ENCODE measurements at regions not wholly inside any gene's neighbourhood (a gene's known extent, or its start where the extent isn't known, plus 50 kb on each side); places are given as distances from the start of the nearest gene placed in this dataset.

GRCh38 chr9:82761027-82761426 lies 301.9 kb downstream of the RASEF start:
- H4K5ac ChIP-seq (ENCODE audit: insufficient read length, low read depth, low read length) = no peak overlapping the region
- no peak overlapping the region for H2BK120ac ChIP-seq (ENCODE audit: low read depth, low read length, poor library complexity, severe bottlenecking)
- no peak overlapping the region for H3K56ac ChIP-seq (ENCODE audit: insufficient read length, low read depth, low read length)
- H3K27me3 ChIP-seq (ENCODE audit: insufficient read depth, low read length) = no peaks in the 10 kb centered on the region
- H2AFZ ChIP-seq (ENCODE audit: low read length) = no peak overlapping the region
- H3K9ac ChIP-seq (ENCODE audit: extremely low read depth, insufficient read length, low read length) = no peak overlapping the region
- no CpG with 5 or more reads among the region's 1 CpG for WGBS (ENCODE audit: extremely low coverage, insufficient read length, low lambda C conversion rate)
- TF ChIP-seq CTCF (conservative IDR thresholded peaks at IDR 0.05) = no peak
- H3K4me1 ChIP-seq (ENCODE audit: insufficient read depth, low read length) = 0 out of 2 replicates have a peak, but pooled peaks cover 4% of the 10 kb centered on the region
- H2AK5ac ChIP-seq (ENCODE audit: insufficient read length, low read length) = no peak overlapping the region
- H3K14ac ChIP-seq (ENCODE audit: insufficient read depth, low read length) = no peak overlapping the region
- H2BK5ac ChIP-seq (ENCODE audit: insufficient read length, low read length) = no peak overlapping the region
- H3K27ac ChIP-seq (ENCODE audit: insufficient read length, low read depth, low read length) = no peak overlapping the region
- DNase-seq = no peak
- no peak overlapping the region for H3K4ac ChIP-seq (ENCODE audit: low read depth, low read length)
- Mint-ChIP-seq H3K4me3 (no peak overlapping the region), H3K27me3 (ENCODE audit: low read depth) (no peaks in the 10 kb centered on the region; the same call in none of the 2 replicates), H3K36me3 (ENCODE audit: insufficient read depth in 1 of 3, low read depth in 3 of 3) (peaks cover 6 to 12% (median 8%) of the 10 kb centered on the region in 3 experiments), H3K4me1 (peaks cover 16 to 17% of the 10 kb centered on the region in 2 experiments), H3K9me3 (peaks cover 11% of the 10 kb centered on the region in 2 experiments), H3K27ac (peak overlapping the region in 1 of 3 experiments; percentile 50; a peak in 1 of 7 replicates)
- H3K4me2 ChIP-seq (ENCODE audit: insufficient read depth, insufficient read length, low read length) = no peak overlapping the region
- H4K8ac ChIP-seq (replicated peaks; ENCODE audit: insufficient read length, low read depth, low read length) = no peak overlapping the region
- H4K91ac ChIP-seq (ENCODE audit: insufficient read length, low read depth, low read length) = no peak overlapping the region
- no peak overlapping the region for H3T11ph ChIP-seq (ENCODE audit: low read length)
- no peaks in the 10 kb centered on the region for H3K9me3 ChIP-seq (ENCODE audit: control insufficient read depth, low read depth, low read length)
- no peaks in the 10 kb centered on the region for H3K23me2 ChIP-seq (ENCODE audit: insufficient read length, low read depth, low read length, poor library complexity, severe bottlenecking)
- no peak overlapping the region for H3K18ac ChIP-seq (ENCODE audit: insufficient read length, low read depth, low read length)
- no peaks in the 10 kb centered on the region for H4K20me1 ChIP-seq (ENCODE audit: control insufficient read depth, insufficient read depth, insufficient read length)
- no peak overlapping the region for H2BK20ac ChIP-seq (ENCODE audit: low read depth, low read length, poor library complexity, severe bottlenecking)
- H2BK15ac ChIP-seq (ENCODE audit: low read depth, low read length) = no peak overlapping the region
- no peaks in the 10 kb centered on the region for H3K79me2 ChIP-seq (ENCODE audit: insufficient read depth, low read length)
- no peaks in the 10 kb centered on the region for H3K79me1 ChIP-seq (ENCODE audit: insufficient read depth, low read depth, low read length, poor library complexity, severe bottlenecking)
- H3K23ac ChIP-seq (ENCODE audit: insufficient read length, low read depth, low read length) = no peak overlapping the region
- H2BK12ac ChIP-seq (ENCODE audit: insufficient read length, low read depth, low read length) = no peak overlapping the region
